ENCODE measurements at regions not wholly inside any gene's neighbourhood (a gene's known extent, or its start where the extent isn't known, plus 50 kb on each side); places are given as distances from the start of the nearest gene placed in this dataset.

- Histone ChIP-seq H3K9me3 (ENCODE audit: control insufficient read depth, low read length) (no peaks in the 10 kb centered on the region), H3K27ac (ENCODE audit: low read depth, low read length, severe bottlenecking) (no peak overlapping the region), H3K36me3 (ENCODE audit: control insufficient read depth, insufficient read depth, low read length) (no peaks in the 10 kb centered on the region), H3K4me3 (ENCODE audit: extremely low read depth, insufficient read depth, low read length, poor library complexity, severe bottlenecking) (no peak overlapping the region), H3K4me1 (ENCODE audit: control insufficient read depth, insufficient read depth, low read length, poor library complexity, severe bottlenecking) (no peaks in the 10 kb centered on the region)
- WGBS, 2 experiments (ENCODE audit: insufficient coverage in 2 of 2), result 38 to 40% methylated on average over 2 to 4 of the region's 6 CpGs
Measured at GRCh38 chr14:40417777-40418401, 985.7 kb upstream of the FBXO33 start.

- 57 to 86% methylated on average over 1 of the region's 2 CpGs for WGBS, 2 experiments (ENCODE audit: insufficient coverage in 2 of 2)
Measured at GRCh38 chr14:40416565-40416964, 984.3 kb upstream of the FBXO33 start.

GRCh38 chr14:40414386-40414785, 982.2 kb upstream of the FBXO33 start:
- Histone ChIP-seq H3K27ac (ENCODE audit: low read depth, low read length, severe bottlenecking) (no peak overlapping the region), H3K4me1 (ENCODE audit: control insufficient read depth, insufficient read depth, low read length, poor library complexity, severe bottlenecking) (no peaks in the 10 kb centered on the region)
- 79 to 100% methylated on average over 1 of the region's 2 CpGs for WGBS, 2 experiments (ENCODE audit: insufficient coverage in 2 of 2)

More at GRCh38 chr14:40416565-40416964, 984.3 kb upstream of the FBXO33 start:
- no peaks in the 10 kb centered on the region for H3K4me1 ChIP-seq (ENCODE audit: control insufficient read depth, insufficient read depth, low read length, poor library complexity, severe bottlenecking)
- H3K27ac ChIP-seq (ENCODE audit: low read depth, low read length, severe bottlenecking), result no peak overlapping the region
- H3K9me3 ChIP-seq (ENCODE audit: control insufficient read depth, low read length), result no peaks in the 10 kb centered on the region
- no peak overlapping the region for H3K4me3 ChIP-seq (ENCODE audit: extremely low read depth, insufficient read depth, low read length, poor library complexity, severe bottlenecking)
- no peaks in the 10 kb centered on the region for H3K36me3 ChIP-seq (ENCODE audit: control insufficient read depth, insufficient read depth, low read length)

GRCh38 chr14:40413136-40413535, 980.9 kb upstream of the FBXO33 start:
- no peak overlapping the region for H3K4me3 ChIP-seq (ENCODE audit: extremely low read depth, insufficient read depth, low read length, poor library complexity, severe bottlenecking)
- no CpG with 5 or more reads among the region's 4 CpGs for WGBS, 2 experiments (ENCODE audit: insufficient coverage in 2 of 2)
- no peak overlapping the region for H3K27ac ChIP-seq (ENCODE audit: low read depth, low read length, severe bottlenecking)
- no peaks in the 10 kb centered on the region for H3K4me1 ChIP-seq (ENCODE audit: control insufficient read depth, insufficient read depth, low read length, poor library complexity, severe bottlenecking)
- H3K9me3 ChIP-seq (ENCODE audit: control insufficient read depth, low read length), result peaks cover 6% of the 10 kb centered on the region
- no peaks in the 10 kb centered on the region for H3K36me3 ChIP-seq (ENCODE audit: control insufficient read depth, insufficient read depth, low read length)

More at GRCh38 chr14:40414386-40414785, 982.2 kb upstream of the FBXO33 start:
- H3K9me3 ChIP-seq (ENCODE audit: control insufficient read depth, low read length), result no peaks in the 10 kb centered on the region
- H3K36me3 ChIP-seq (ENCODE audit: control insufficient read depth, insufficient read depth, low read length), result no peaks in the 10 kb centered on the region
- no peak overlapping the region for H3K4me3 ChIP-seq (ENCODE audit: extremely low read depth, insufficient read depth, low read length, poor library complexity, severe bottlenecking)

- H3K9me3 ChIP-seq (ENCODE audit: control insufficient read depth, low read length), result peaks cover 23% of the 10 kb centered on the region
- no peaks in the 10 kb centered on the region for H3K36me3 ChIP-seq (ENCODE audit: control insufficient read depth, insufficient read depth, low read length)
- no peak overlapping the region for H3K4me3 ChIP-seq (ENCODE audit: extremely low read depth, insufficient read depth, low read length, poor library complexity, severe bottlenecking)
- no peaks in the 10 kb centered on the region for H3K4me1 ChIP-seq (ENCODE audit: control insufficient read depth, insufficient read depth, low read length, poor library complexity, severe bottlenecking)
- H3K27ac ChIP-seq (ENCODE audit: low read depth, low read length, severe bottlenecking), result no peak overlapping the region
Measured at GRCh38 chr14:40410708-40411107, 978.5 kb upstream of the FBXO33 start.

- Histone ChIP-seq H3K4me3 (ENCODE audit: extremely low read depth, insufficient read depth, low read length, poor library complexity, severe bottlenecking) (no peak overlapping the region), H3K27ac (ENCODE audit: low read depth, low read length, severe bottlenecking) (no peak overlapping the region)
Measured at GRCh38 chr14:40402957-40403356, 970.7 kb upstream of the FBXO33 start.

GRCh38 chr14:40398981-40399380, 966.7 kb upstream of the FBXO33 start:
- Histone ChIP-seq H3K36me3 (ENCODE audit: control insufficient read depth, insufficient read depth, low read length) (no peaks in the 10 kb centered on the region), H3K4me3 (ENCODE audit: extremely low read depth, insufficient read depth, low read length, poor library complexity, severe bottlenecking) (no peak overlapping the region), H3K4me1 (ENCODE audit: control insufficient read depth, insufficient read depth, low read length, poor library complexity, severe bottlenecking) (no peaks in the 10 kb centered on the region), H3K9me3 (ENCODE audit: control insufficient read depth, low read length) (no peaks in the 10 kb centered on the region), H3K27ac (ENCODE audit: low read depth, low read length, severe bottlenecking) (no peak overlapping the region)
- no CpG with 5 or more reads among the region's 2 CpGs for WGBS, 2 experiments (ENCODE audit: insufficient coverage in 2 of 2)

More at GRCh38 chr14:40402957-40403356, 970.7 kb upstream of the FBXO33 start:
- H3K36me3 ChIP-seq (ENCODE audit: control insufficient read depth, insufficient read depth, low read length), result no peaks in the 10 kb centered on the region
- H3K4me1 ChIP-seq (ENCODE audit: control insufficient read depth, insufficient read depth, low read length, poor library complexity, severe bottlenecking), result no peaks in the 10 kb centered on the region
- H3K9me3 ChIP-seq (ENCODE audit: control insufficient read depth, low read length), result peaks cover 16% of the 10 kb centered on the region

GRCh38 chr14:40394634-40395340, 962.6 kb upstream of the FBXO33 start:
- WGBS, 2 experiments (ENCODE audit: insufficient coverage in 2 of 2), result 83 to 88% methylated on average over 1 to 2 of the region's 3 CpGs

GRCh38 chr14:40393143-40393542, 960.9 kb upstream of the FBXO33 start:
- H3K27ac ChIP-seq (ENCODE audit: low read depth, low read length, severe bottlenecking), result no peak overlapping the region
- H3K4me3 ChIP-seq (ENCODE audit: extremely low read depth, insufficient read depth, low read length, poor library complexity, severe bottlenecking), result no peak overlapping the region
- no peaks in the 10 kb centered on the region for H3K36me3 ChIP-seq (ENCODE audit: control insufficient read depth, insufficient read depth, low read length)
- no peaks in the 10 kb centered on the region for H3K4me1 ChIP-seq (ENCODE audit: control insufficient read depth, insufficient read depth, low read length, poor library complexity, severe bottlenecking)
- H3K9me3 ChIP-seq (ENCODE audit: control insufficient read depth, low read length), result no peaks in the 10 kb centered on the region

More at GRCh38 chr14:40394634-40395340, 962.6 kb upstream of the FBXO33 start:
- Histone ChIP-seq H3K27ac (ENCODE audit: low read depth, low read length, severe bottlenecking) (no peak overlapping the region), H3K9me3 (ENCODE audit: control insufficient read depth, low read length) (no peaks in the 10 kb centered on the region), H3K4me3 (ENCODE audit: extremely low read depth, insufficient read depth, low read length, poor library complexity, severe bottlenecking) (no peak overlapping the region), H3K4me1 (ENCODE audit: control insufficient read depth, insufficient read depth, low read length, poor library complexity, severe bottlenecking) (no peaks in the 10 kb centered on the region), H3K36me3 (ENCODE audit: control insufficient read depth, insufficient read depth, low read length) (no peaks in the 10 kb centered on the region)

GRCh38 chr14:40386433-40386832, 954.2 kb upstream of the FBXO33 start:
- H3K36me3 ChIP-seq (ENCODE audit: control insufficient read depth, insufficient read depth, low read length), result no peaks in the 10 kb centered on the region
- WGBS, 2 experiments (ENCODE audit: insufficient coverage in 2 of 2), result 80% methylated on average over 1 of the region's 1 CpG; no CpG with 5 or more reads in 1 of the 2 experiments
- H3K4me3 ChIP-seq (ENCODE audit: extremely low read depth, insufficient read depth, low read length, poor library complexity, severe bottlenecking), result no peak overlapping the region
- no peaks in the 10 kb centered on the region for H3K9me3 ChIP-seq (ENCODE audit: control insufficient read depth, low read length)
- no peak overlapping the region for H3K27ac ChIP-seq (ENCODE audit: low read depth, low read length, severe bottlenecking)
- no peaks in the 10 kb centered on the region for H3K4me1 ChIP-seq (ENCODE audit: control insufficient read depth, insufficient read depth, low read length, poor library complexity, severe bottlenecking)

- WGBS, 2 experiments (ENCODE audit: insufficient coverage in 2 of 2), result 84 to 100% methylated on average over 3 to 4 of the region's 10 CpGs
- H3K9me3 ChIP-seq (ENCODE audit: control insufficient read depth, low read length), result no peaks in the 10 kb centered on the region
- no peak overlapping the region for H3K27ac ChIP-seq (ENCODE audit: low read depth, low read length, severe bottlenecking)
- no peaks in the 10 kb centered on the region for H3K4me1 ChIP-seq (ENCODE audit: control insufficient read depth, insufficient read depth, low read length, poor library complexity, severe bottlenecking)
- no peaks in the 10 kb centered on the region for H3K36me3 ChIP-seq (ENCODE audit: control insufficient read depth, insufficient read depth, low read length)
- H3K4me3 ChIP-seq (ENCODE audit: extremely low read depth, insufficient read depth, low read length, poor library complexity, severe bottlenecking), result no peak overlapping the region
Measured at GRCh38 chr14:40374221-40374620, 942.0 kb upstream of the FBXO33 start.

Data from mesodermal cell (in vitro differentiated cells).